Osteocyte (in vitro differentiated cells): ENCODE measurements at regions not wholly inside any gene's neighbourhood (a gene's known extent, or its start where the extent isn't known, plus 50 kb on each side); places are given as distances from the start of the nearest gene placed in this dataset.

Experiments used
- DNase-seq: peaks from one replicate; pipeline ENCODE4 v3.0.0; 2021; ENCODE audit warnings: mixed read lengths; ENCODE audit not compliant: unreplicated experiment; ENCODE audit errors: extremely low spot score
- H3K27ac Mint-ChIP-seq: one replicate; pipeline ENCODE4 v1.8.0; 2021; ENCODE audit warnings: mild to moderate bottlenecking, mixed read lengths; ENCODE audit not compliant: unreplicated experiment
- H3K27me3 Mint-ChIP-seq: one replicate; pipeline ENCODE4 v1.8.0; 2021; ENCODE audit warnings: mixed read lengths; ENCODE audit not compliant: unreplicated experiment
- H3K36me3 Mint-ChIP-seq: one replicate; pipeline ENCODE4 v1.8.0; 2021; ENCODE audit warnings: mixed read lengths; ENCODE audit not compliant: unreplicated experiment
- H3K4me1 Mint-ChIP-seq: one replicate; pipeline ENCODE4 v1.8.0; 2021; ENCODE audit warnings: mixed read lengths; ENCODE audit not compliant: unreplicated experiment
- H3K4me3 Mint-ChIP-seq: one replicate; pipeline ENCODE4 v1.8.0; 2021; ENCODE audit warnings: mild to moderate bottlenecking, moderate library complexity, mixed read lengths; ENCODE audit not compliant: unreplicated experiment
- H3K9me3 Mint-ChIP-seq: one replicate; pipeline ENCODE4 v1.8.0; 2021; ENCODE audit warnings: mixed read lengths; ENCODE audit not compliant: unreplicated experiment
- CTCF ChIP-seq: fragments of 200-600 bp; sonication (generic); IDR thresholded peaks from 2 replicates; pipeline ENCODE4 v1.5.0; 2021; ENCODE audit warnings: antibody characterized with exemption, mild to moderate bottlenecking, moderate library complexity

- no peak for DNase-seq
- Mint-ChIP-seq H3K4me3 (no peak overlapping the region), H3K9me3 (peaks cover 12% of the 10 kb centered on the region), H3K27ac (no peak overlapping the region), H3K27me3 (peaks cover 26% of the 10 kb centered on the region), H3K4me1 (no peaks in the 10 kb centered on the region), H3K36me3 (no peaks in the 10 kb centered on the region)
- TF ChIP-seq CTCF = no peak
Observed at GRCh38 chr14:101418601-101419000, 142.7 kb upstream of the DIO3 start.

GRCh38 chr14:101426466-101426865 is 134.8 kb upstream of the DIO3 start:
- no peaks in the 10 kb centered on the region for H3K36me3 Mint-ChIP-seq
- no peak for TF ChIP-seq CTCF
- no peaks in the 10 kb centered on the region for H3K4me1 Mint-ChIP-seq
- H3K9me3 Mint-ChIP-seq = peaks cover 8% of the 10 kb centered on the region
- H3K4me3 Mint-ChIP-seq = no peak overlapping the region
- no peak overlapping the region for H3K27ac Mint-ChIP-seq
- H3K27me3 Mint-ChIP-seq = peaks cover 23% of the 10 kb centered on the region
- DNase-seq = no peak

- Mint-ChIP-seq H3K27ac (no peak overlapping the region), H3K4me1 (no peaks in the 10 kb centered on the region), H3K36me3 (no peaks in the 10 kb centered on the region), H3K27me3 (peaks cover 19% of the 10 kb centered on the region), H3K9me3 (peaks cover 8% of the 10 kb centered on the region), H3K4me3 (no peak overlapping the region)
- TF ChIP-seq CTCF = no peak
- DNase-seq = no peak
Observed at GRCh38 chr14:101428409-101428808, 132.9 kb upstream of the DIO3 start.

- no peak overlapping the region for H3K27ac Mint-ChIP-seq
Observed at GRCh38 chr14:101435546-101435945, 125.7 kb upstream of the DIO3 start.

GRCh38 chr14:101439023-101439422 is 122.3 kb upstream of the DIO3 start:
- H3K27me3 Mint-ChIP-seq = peaks cover 8% of the 10 kb centered on the region
- no peaks in the 10 kb centered on the region for H3K4me1 Mint-ChIP-seq
- no peak overlapping the region for H3K4me3 Mint-ChIP-seq

More at GRCh38 chr14:101435546-101435945, 125.7 kb upstream of the DIO3 start:
- no peak for TF ChIP-seq CTCF
- Mint-ChIP-seq H3K4me1 (no peaks in the 10 kb centered on the region), H3K4me3 (no peak overlapping the region), H3K9me3 (no peaks in the 10 kb centered on the region), H3K27me3 (peaks cover 20% of the 10 kb centered on the region), H3K36me3 (no peaks in the 10 kb centered on the region)
- DNase-seq = no peak

More at GRCh38 chr14:101439023-101439422, 122.3 kb upstream of the DIO3 start:
- DNase-seq = no peak
- Mint-ChIP-seq H3K27ac (no peak overlapping the region), H3K9me3 (no peaks in the 10 kb centered on the region), H3K36me3 (no peaks in the 10 kb centered on the region)
- TF ChIP-seq CTCF = no peak
